H9 (cell line): ENCODE measurements at regions not wholly inside any gene's neighbourhood (a gene's known extent, or its start where the extent isn't known, plus 50 kb on each side); places are given as distances from the start of the nearest gene placed in this dataset.

Source experiments
- DNase-seq: peaks from one replicate; pipeline ENCODE4 v3.0.0-alpha.2; 2017
- H2AFZ ChIP-seq: one replicate; pipeline ENCODE4 v1.6.1; 2013; ENCODE audit warnings: mild to moderate bottlenecking, low read length, control low read depth, moderate library complexity
- H2AK5ac ChIP-seq: 2 replicates; pipeline ENCODE4 v1.6.1; 2013; ENCODE audit warnings: low read length, control low read depth, mixed read lengths; ENCODE audit not compliant: insufficient read length
- H2BK120ac ChIP-seq: one replicate; pipeline ENCODE4 v1.6.1; 2013; ENCODE audit warnings: low read depth, mild to moderate bottlenecking, low read length, control low read depth, inconsistent platforms; ENCODE audit not compliant: poor library complexity, severe bottlenecking
- H2BK12ac ChIP-seq: 2 replicates; pipeline ENCODE4 v1.6.1; 2013; ENCODE audit warnings: low read length, control low read depth, mixed read lengths, low read depth; ENCODE audit not compliant: insufficient read length
- H2BK15ac ChIP-seq: 2 replicates; pipeline ENCODE4 v1.6.1; 2013; ENCODE audit warnings: low read depth, low read length, control low read depth
- H2BK20ac ChIP-seq: one replicate; pipeline ENCODE4 v1.6.1; 2013; ENCODE audit warnings: low read depth, mild to moderate bottlenecking, low read length, control low read depth, inconsistent platforms; ENCODE audit not compliant: poor library complexity, severe bottlenecking
- H2BK5ac ChIP-seq: 2 replicates; pipeline ENCODE4 v1.6.1; 2013; ENCODE audit warnings: low read length, control low read depth, mixed read lengths; ENCODE audit not compliant: insufficient read length
- H3K14ac ChIP-seq: 2 replicates; pipeline ENCODE4 v1.6.1; 2013; ENCODE audit warnings: low read length, control low read depth; ENCODE audit not compliant: insufficient read depth
- H3K18ac ChIP-seq: 2 replicates; pipeline ENCODE4 v1.6.1; 2013; ENCODE audit warnings: low read depth, mild to moderate bottlenecking, mixed read lengths, low read length, control low read depth; ENCODE audit not compliant: insufficient read length
- H3K23ac ChIP-seq: 2 replicates; pipeline ENCODE4 v1.6.1; 2013; ENCODE audit warnings: low read length, control low read depth, mixed read lengths, low read depth; ENCODE audit not compliant: insufficient read length
- H3K23me2 ChIP-seq: 2 replicates; pipeline ENCODE4 v1.6.1; 2013; ENCODE audit warnings: low read depth, mild to moderate bottlenecking, mixed read lengths, low read length, control low read depth; ENCODE audit not compliant: insufficient read length, poor library complexity, severe bottlenecking
- H3K27ac ChIP-seq: 2 replicates; pipeline ENCODE4 v1.5.1; 2013; ENCODE audit warnings: low read length, control low read depth, mixed read lengths, low read depth; ENCODE audit not compliant: insufficient read length
- H3K27me3 ChIP-seq: 2 replicates; pipeline ENCODE4 v1.6.1; 2013; ENCODE audit warnings: low read length, control low read depth, inconsistent platforms; ENCODE audit not compliant: insufficient read depth
- H3K4ac ChIP-seq: 2 replicates; pipeline ENCODE4 v1.6.1; 2013; ENCODE audit warnings: low read depth, mild to moderate bottlenecking, control low read depth, inconsistent platforms, low read length, moderate library complexity
- H3K4me1 ChIP-seq: 2 replicates; pipeline ENCODE4 v1.6.1; 2013; ENCODE audit warnings: low read length, control low read depth, inconsistent platforms; ENCODE audit not compliant: insufficient read depth
- H3K4me2 ChIP-seq: 2 replicates; pipeline ENCODE4 v1.6.1; 2013; ENCODE audit warnings: low read length, control low read depth, mixed read lengths; ENCODE audit not compliant: insufficient read length, insufficient read depth
- H3K56ac ChIP-seq: 2 replicates; pipeline ENCODE4 v1.6.1; 2013; ENCODE audit warnings: low read depth, mild to moderate bottlenecking, mixed read lengths, low read length, control low read depth; ENCODE audit not compliant: insufficient read length
- H3K79me1 ChIP-seq: 2 replicates; pipeline ENCODE4 v1.6.1; 2013; ENCODE audit warnings: low read depth, mild to moderate bottlenecking, moderate library complexity, low read length, control low read depth, inconsistent platforms; ENCODE audit not compliant: insufficient read depth, poor library complexity, severe bottlenecking
- H3K79me2 ChIP-seq: 2 replicates; pipeline ENCODE4 v1.6.1; 2013; ENCODE audit warnings: low read length, control low read depth, inconsistent platforms; ENCODE audit not compliant: insufficient read depth
- H3K9ac ChIP-seq: 2 replicates; pipeline ENCODE4 v1.6.1; 2013; ENCODE audit warnings: low read length, control low read depth, mixed read lengths; ENCODE audit not compliant: insufficient read length; ENCODE audit errors: extremely low read depth
- H3K9me3 ChIP-seq: one replicate; pipeline ENCODE4 v1.6.1; 2013; ENCODE audit warnings: low read depth, low read length, inconsistent platforms; ENCODE audit not compliant: control insufficient read depth
- H3T11ph ChIP-seq: one replicate; pipeline ENCODE4 v1.6.1; 2013; ENCODE audit warnings: mild to moderate bottlenecking, low read length, control low read depth, inconsistent platforms
- H4K20me1 ChIP-seq: one replicate; pipeline ENCODE4 v1.6.1; 2013; ENCODE audit not compliant: control insufficient read depth, insufficient read length, insufficient read depth
- H4K5ac ChIP-seq: 2 replicates; pipeline ENCODE4 v1.6.1; 2013; ENCODE audit warnings: low read depth, mild to moderate bottlenecking, mixed read lengths, low read length, control low read depth; ENCODE audit not compliant: insufficient read length
- H4K8ac ChIP-seq: replicated peaks from 2 replicates; pipeline ENCODE4 v1.6.1; 2013; ENCODE audit warnings: low read length, control low read depth, mixed read lengths, low read depth; ENCODE audit not compliant: insufficient read length
- H4K91ac ChIP-seq: 2 replicates; pipeline ENCODE4 v1.6.1; 2013; ENCODE audit warnings: low read depth, mild to moderate bottlenecking, moderate library complexity, mixed read lengths, low read length, control low read depth; ENCODE audit not compliant: insufficient read length
- H3K27ac Mint-ChIP-seq, 3 experiments: 2 replicates in 2 of 3; 3 replicates in 1 of 3; pipeline ENCODE4 v1.8.0; 2020 to 2021; ENCODE audit warnings: mixed read lengths in 3 of 3, mild to moderate bottlenecking in 1 of 3, moderate library complexity in 1 of 3
- H3K27me3 Mint-ChIP-seq: 2 replicates; pipeline ENCODE4 v1.8.0; 2021; ENCODE audit warnings: low read depth, mild to moderate bottlenecking, moderate library complexity, mixed read lengths
- H3K36me3 Mint-ChIP-seq, 3 experiments: 2 replicates in 2 of 3; 3 replicates in 1 of 3; pipeline ENCODE4 v1.8.0; 2020 to 2021; ENCODE audit warnings: low read depth in 3 of 3, mixed read lengths in 3 of 3; ENCODE audit not compliant: insufficient read depth in 1 of 3
- H3K4me1 Mint-ChIP-seq, 2 experiments: 2 replicates each; pipeline ENCODE4 v1.8.0; 2020; ENCODE audit warnings: mixed read lengths in 2 of 2
- H3K4me3 Mint-ChIP-seq, 2 experiments: 2 replicates in 1 of 2; 3 replicates in 1 of 2; pipeline ENCODE4 v1.8.0; 2020 to 2021; ENCODE audit warnings: mild to moderate bottlenecking in 2 of 2, mixed read lengths in 2 of 2, moderate library complexity in 1 of 2
- H3K9me3 Mint-ChIP-seq, 2 experiments: 2 replicates in 1 of 2; 3 replicates in 1 of 2; pipeline ENCODE4 v1.8.0; 2020; ENCODE audit warnings: mild to moderate bottlenecking in 2 of 2, mixed read lengths in 2 of 2, moderate library complexity in 1 of 2
- WGBS: extraction: QIAGEN DNeasy Blood & Tissue Kit; methylation state at CpG from one replicate; pipeline ENCODE4 v1.1.7; 2013; ENCODE audit warnings: missing lambda C conversion rate, low lambda C conversion rate, mixed read lengths; ENCODE audit not compliant: insufficient read length; ENCODE audit errors: extremely low coverage; 5-methylcytosine and 5-hydroxymethylcytosine counted together
- TF ChIP-seq, protein P1 (sequence below): fragments of 200-600 bp; sonication (generic); conservative IDR thresholded peaks from 3 replicates; pipeline ENCODE4 v1.8.0; 2021; ENCODE audit warnings: antibody characterized with exemption, mild to moderate bottlenecking

DNA sequence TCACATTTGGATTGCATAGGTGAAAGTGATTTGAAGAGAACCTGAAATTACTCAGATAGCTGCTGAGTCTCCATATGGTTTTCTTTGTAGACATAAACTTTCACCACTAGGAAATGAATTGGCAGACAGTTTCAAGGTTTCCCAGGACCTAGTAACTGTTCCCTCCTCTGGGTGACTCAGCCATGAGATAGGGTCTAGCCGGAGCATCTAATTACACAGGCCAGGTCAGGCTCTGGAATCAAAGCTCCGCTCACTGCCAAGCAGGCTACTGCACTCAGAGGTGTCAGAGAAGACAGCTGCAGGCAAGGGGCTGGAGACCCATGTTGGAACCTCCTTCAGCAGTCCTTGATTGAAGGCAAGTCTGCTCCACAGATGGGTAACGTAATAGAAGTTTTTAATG, 429.2 kb downstream of the TNS1 start:
- Histone ChIP-seq H3K56ac (no peak overlapping the region), H2AFZ (no peak overlapping the region), H2BK5ac (no peak overlapping the region), H3K23ac (no peak overlapping the region), H3K18ac (no peak overlapping the region), H3K4me2 (no peak overlapping the region), H2AK5ac (no peak overlapping the region), H3K27me3 (no peaks in the 10 kb centered on the region), H4K20me1 (no peaks in the 10 kb centered on the region), H3K14ac (no peak overlapping the region), H3T11ph (no peak overlapping the region), H2BK15ac (no peak overlapping the region), H3K4me1 (no peaks in the 10 kb centered on the region), H3K4ac (no peak overlapping the region), H3K27ac (no peak overlapping the region), H4K8ac (no peak overlapping the region), H3K79me1 (no peaks in the 10 kb centered on the region), H3K9ac (no peak overlapping the region), H2BK120ac (no peak overlapping the region), H3K9me3 (no peaks in the 10 kb centered on the region), H2BK20ac (no peak overlapping the region), H3K23me2 (no peaks in the 10 kb centered on the region), H4K91ac (no peak overlapping the region), H3K79me2 (no peaks in the 10 kb centered on the region), H2BK12ac (no peak overlapping the region), H4K5ac (no peak overlapping the region)
- no peak overlapping the region for H3K4me3 Mint-ChIP-seq
- peaks cover 1% of the 10 kb centered on the region; the same call in 1 of the 2 replicates for H3K27me3 Mint-ChIP-seq
- no peak overlapping the region for H3K27ac Mint-ChIP-seq
- WGBS: no CpG with 5 or more reads among the region's 3 CpGs
- no peaks in the 10 kb centered on the region for H3K36me3 Mint-ChIP-seq
- DNase-seq: no peak
- TF ChIP-seq, protein P1, sequence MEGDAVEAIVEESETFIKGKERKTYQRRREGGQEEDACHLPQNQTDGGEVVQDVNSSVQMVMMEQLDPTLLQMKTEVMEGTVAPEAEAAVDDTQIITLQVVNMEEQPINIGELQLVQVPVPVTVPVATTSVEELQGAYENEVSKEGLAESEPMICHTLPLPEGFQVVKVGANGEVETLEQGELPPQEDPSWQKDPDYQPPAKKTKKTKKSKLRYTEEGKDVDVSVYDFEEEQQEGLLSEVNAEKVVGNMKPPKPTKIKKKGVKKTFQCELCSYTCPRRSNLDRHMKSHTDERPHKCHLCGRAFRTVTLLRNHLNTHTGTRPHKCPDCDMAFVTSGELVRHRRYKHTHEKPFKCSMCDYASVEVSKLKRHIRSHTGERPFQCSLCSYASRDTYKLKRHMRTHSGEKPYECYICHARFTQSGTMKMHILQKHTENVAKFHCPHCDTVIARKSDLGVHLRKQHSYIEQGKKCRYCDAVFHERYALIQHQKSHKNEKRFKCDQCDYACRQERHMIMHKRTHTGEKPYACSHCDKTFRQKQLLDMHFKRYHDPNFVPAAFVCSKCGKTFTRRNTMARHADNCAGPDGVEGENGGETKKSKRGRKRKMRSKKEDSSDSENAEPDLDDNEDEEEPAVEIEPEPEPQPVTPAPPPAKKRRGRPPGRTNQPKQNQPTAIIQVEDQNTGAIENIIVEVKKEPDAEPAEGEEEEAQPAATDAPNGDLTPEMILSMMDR: no peak
- no peaks in the 10 kb centered on the region for H3K9me3 Mint-ChIP-seq
- no peaks in the 10 kb centered on the region for H3K4me1 Mint-ChIP-seq
